GM19452 (cell line): ENCODE measurements at regions not wholly inside any gene's neighbourhood (a gene's known extent, or its start where the extent isn't known, plus 50 kb on each side); places are given as distances from the start of the nearest gene placed in this dataset.
"Not testable (repeated sequence)": the region's sequence is repeated elsewhere in the genome, so short reads cannot be mapped to it uniquely, and the experiment has no call there.

ENCODE experiments used
- ATAC-seq: cut with Tn5 transposase; IDR thresholded peaks from one replicate; pipeline ENCODE4 v1.9.1; 2021; ENCODE audit not compliant: unreplicated experiment

GRCh38 chr3:8113626-8114025 lies 388.0 kb upstream of the LMCD1 start:
- no peak for ATAC-seq

DNA sequence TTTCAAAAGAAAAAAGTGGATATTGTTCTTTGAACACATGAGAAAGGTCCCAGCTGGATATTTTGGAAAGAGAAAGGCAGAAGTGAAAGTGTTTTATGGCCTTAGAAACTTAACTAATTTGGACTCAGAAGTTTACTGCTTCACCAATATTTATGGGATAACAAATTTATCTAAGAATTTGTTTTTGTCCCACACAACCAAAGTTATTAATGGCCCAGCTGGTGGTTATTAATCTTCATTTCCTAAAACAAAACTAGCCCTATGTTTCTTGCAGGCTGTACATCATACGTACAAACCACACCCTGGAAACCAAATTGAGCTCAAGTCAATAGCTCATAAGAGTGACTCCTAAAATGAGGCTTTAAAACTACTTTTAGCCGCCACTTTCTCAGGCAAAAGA lies 372.9 kb upstream of the LMCD1 start:
- no peak for ATAC-seq

GRCh38 chr3:8136553-8136952 lies 365.1 kb upstream of the LMCD1 start:
- ATAC-seq, result no peak

DNA sequence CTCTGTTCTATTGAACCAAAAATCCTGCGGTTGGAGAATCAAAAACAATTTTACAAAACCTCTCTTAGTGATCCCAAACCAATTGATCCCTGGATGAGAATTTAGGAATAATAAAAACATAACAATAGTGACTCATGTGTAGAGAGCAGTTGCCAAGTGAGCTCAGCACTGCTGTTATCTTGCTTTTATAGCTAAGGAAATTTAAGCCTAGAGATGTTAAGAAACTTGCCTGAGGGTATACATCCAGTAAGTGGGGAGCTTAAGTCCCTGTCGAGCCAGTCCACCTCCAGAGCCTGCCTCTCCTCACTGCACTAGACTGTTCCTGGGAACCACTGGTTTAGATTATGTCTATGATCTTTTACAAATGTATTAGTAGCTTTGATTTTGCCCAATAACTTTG lies 358.4 kb upstream of the LMCD1 start:
- ATAC-seq, result no peak

GRCh38 chr3:8145661-8146060 lies 356.0 kb upstream of the LMCD1 start:
- ATAC-seq, result no peak

- ATAC-seq, result no peak
Measured at GRCh38 chr3:8147711-8148110, 353.9 kb upstream of the LMCD1 start.

GRCh38 chr3:8152821-8153418 lies 348.7 kb upstream of the LMCD1 start:
- no peak for ATAC-seq

DNA sequence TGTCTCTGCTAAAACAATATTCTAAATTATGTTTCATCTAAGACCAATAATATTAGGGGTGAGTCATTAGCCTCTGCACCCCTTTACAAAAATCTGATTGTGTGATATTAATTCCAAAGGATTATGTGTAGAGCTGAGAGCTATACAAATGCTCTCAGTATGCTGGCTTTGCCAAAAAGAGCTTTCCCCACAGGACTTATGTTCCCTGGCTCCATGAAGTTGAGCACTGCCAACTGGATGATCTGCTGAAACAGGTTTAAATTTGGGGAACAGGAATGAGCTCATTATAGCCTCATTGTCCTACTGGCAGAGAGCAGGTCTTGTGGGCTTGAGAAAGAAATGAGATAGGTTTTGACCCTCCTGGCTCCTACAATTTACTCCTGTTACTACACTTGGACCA lies 347.8 kb upstream of the LMCD1 start:
- no peak for ATAC-seq

GRCh38 chr3:8154617-8155016 lies 347.0 kb upstream of the LMCD1 start:
- no peak for ATAC-seq

DNA sequence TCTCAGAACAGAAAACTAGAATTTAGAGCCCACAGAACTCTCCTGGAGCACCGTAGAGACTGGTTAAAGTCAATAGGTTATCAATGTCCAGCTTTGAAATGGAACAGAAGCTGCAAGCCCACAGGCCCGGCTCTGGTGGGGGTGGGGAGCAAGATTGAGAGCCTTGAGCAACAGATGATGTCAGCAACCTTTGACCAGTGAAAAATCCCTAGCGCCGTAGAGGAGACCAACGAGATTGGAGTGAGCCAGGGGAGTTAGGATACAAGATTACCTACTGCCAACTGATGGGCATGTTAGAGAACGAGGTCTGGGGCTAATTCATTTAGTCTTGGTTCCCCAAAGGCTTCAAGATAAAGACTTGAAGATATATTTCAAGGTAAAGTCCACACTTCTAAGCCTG lies 345.5 kb upstream of the LMCD1 start:
- no peak for ATAC-seq

DNA sequence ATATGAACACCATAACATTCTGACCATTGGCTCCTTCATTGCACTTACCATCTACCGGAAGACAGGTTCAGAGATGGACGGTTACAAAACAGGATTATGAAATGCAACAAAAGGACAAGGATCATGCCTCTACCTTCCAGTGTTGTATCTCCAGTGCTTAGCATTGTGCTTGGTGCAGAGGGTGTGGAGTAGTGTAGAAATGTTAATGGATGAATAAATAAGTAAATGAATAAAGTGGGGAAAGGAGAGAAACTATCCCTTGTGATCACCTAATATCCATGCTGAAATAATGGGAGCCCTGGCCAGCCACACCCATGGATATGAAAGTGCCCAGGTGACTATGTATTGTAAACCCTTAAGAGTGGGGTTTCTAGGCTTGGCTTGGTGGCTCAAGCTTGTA lies 344.8 kb upstream of the LMCD1 start:
- no peak for ATAC-seq

DNA sequence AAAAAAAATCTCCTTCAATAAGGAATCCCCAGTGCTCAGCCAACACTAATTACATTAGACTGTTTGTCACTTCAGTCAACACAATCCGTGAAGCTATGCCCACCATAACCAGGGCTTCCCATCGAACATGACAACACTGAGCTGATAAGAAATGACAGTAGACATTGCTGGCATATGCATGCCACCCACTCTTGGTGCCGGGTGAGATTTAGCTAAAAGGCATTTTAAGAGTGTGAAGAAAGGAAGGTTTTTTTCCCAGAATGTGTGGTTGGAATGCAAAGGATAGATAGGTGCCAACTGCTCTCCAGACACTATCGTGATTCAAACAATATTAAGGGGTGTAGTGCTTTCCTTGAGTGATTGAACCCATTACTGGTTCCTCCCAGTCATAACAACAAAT lies 344.0 kb upstream of the LMCD1 start:
- no peak for ATAC-seq

GRCh38 chr3:8164145-8164544 lies 337.5 kb upstream of the LMCD1 start:
- no peak for ATAC-seq

DNA sequence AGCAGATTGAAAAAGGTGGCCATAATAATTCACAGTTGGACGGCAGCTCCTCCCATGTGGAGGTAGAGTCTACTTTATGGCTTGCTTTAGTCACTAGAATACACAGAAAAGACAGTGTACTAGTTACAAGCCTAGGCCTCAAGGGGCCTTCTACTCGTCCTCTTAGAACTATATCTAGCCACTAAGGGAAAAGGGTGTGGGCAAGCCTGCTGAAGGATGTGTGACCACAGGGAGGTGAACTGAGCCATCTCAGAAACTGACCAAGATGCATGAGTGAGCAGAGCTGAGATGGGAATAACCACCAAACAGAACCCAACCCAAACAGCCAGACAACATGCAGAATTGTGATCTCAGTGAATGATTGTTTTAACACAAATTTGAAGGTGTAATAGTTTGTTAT lies 335.6 kb upstream of the LMCD1 start:
- no peak for ATAC-seq

DNA sequence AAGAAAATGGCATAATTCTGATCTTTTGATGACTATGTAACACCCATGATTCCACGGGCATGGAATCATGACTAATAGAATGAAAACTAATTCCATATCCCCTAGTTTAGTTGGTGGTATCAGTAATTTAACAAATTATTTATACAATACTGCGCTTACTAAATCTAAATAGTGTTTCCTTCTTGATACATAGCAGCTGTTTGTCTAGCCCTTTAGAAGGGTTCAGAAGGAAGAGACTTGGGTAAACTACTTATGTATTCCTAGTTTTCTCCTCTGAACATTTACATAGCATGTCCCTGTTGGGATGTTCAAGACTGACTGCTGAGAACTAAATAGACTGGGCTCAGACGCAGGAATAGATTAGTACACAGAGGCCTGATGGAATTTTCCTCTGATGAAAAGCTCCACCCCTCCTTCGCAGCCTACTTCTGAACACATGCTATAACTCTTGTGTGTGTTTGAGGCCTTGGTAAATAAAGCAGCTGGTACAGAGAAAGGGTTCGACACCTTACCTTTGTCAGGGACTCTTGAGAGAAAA lies 330.6 kb upstream of the LMCD1 start:
- no peak for ATAC-seq

GRCh38 chr3:8173892-8174291 lies 327.7 kb upstream of the LMCD1 start:
- ATAC-seq, result no peak

GRCh38 chr3:8176759-8177483 lies 324.7 kb upstream of the LMCD1 start:
- not testable (repeated sequence) for ATAC-seq

- not testable (repeated sequence) for ATAC-seq
Measured at GRCh38 chr3:8178516-8178915, 323.1 kb upstream of the LMCD1 start.

DNA sequence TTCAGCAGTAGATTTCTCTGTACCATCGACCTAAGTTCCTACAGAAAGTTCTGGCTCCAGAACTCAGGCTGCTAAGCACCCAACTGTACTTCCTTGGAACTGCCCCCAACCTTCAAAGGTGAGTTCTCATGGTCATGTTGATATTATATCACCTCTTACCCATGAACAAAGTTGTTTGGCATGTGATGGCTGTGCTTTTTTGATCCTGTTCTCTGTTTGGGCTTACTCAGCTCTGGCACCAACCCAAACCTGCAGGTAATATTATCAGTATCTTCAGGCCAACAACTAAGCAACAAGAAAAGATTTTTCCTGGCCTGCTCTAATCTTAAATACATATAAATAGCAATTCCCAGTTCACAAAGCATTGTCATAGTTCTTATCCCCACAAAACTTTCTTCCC lies 318.7 kb upstream of the LMCD1 start:
- ATAC-seq, result no peak

- peak; percentile 60 for ATAC-seq
Measured at GRCh38 chr3:8183627-8184026, 318.0 kb upstream of the LMCD1 start.

DNA sequence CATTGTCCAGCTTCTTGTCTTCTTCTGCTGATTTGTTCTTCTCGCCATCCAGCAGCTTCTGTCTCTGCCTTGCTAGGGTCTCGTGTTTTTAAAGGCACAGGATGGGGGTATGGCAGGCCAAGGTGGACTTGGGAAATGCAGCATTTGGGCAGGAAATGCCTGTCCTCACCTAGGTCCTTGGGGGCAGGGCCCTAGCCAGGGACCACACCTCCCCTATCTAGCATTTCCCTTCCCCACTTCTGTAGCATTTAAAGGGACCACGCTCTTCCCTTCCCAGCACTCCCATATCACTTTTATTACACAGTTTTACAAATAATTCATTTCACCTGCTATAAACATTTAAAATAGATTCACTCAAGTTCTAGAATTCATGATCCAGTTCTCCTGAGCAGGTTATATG lies 315.4 kb upstream of the LMCD1 start:
- no peak for ATAC-seq

DNA sequence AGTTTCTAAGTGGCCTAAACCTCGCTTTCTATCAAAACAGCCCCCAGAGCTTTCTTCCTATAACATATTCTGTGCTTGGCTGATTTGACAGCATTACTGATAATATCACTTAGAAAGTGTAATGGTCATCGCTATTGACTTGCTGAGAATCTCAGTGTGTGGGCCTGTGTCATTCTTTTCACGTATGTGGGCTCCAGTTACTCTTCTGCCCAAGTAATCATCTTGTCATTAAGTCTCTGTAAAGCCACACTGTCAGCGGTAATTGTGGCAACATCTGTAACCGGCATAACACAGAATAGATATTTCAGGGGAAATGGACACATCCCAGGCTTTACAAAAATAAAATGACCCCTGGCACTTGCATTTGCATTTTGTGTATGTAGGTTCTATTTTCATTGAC lies 313.6 kb upstream of the LMCD1 start:
- ATAC-seq, result no peak

- no peak for ATAC-seq
Measured at GRCh38 chr3:8189051-8189450, 312.6 kb upstream of the LMCD1 start.
